SH-SY5Y (cell line): ENCODE measurements at regions not wholly inside any gene's neighbourhood (a gene's known extent, or its start where the extent isn't known, plus 50 kb on each side); places are given as distances from the start of the nearest gene placed in this dataset.

ENCODE experiments used
- GATA2 ChIP-seq: IDR thresholded peaks from 2 replicates; pipeline ENCODE4 v1.6.1; 2011; ENCODE audit warnings: mild to moderate bottlenecking, low read depth, low read length
- GATA3 ChIP-seq: IDR thresholded peaks from 2 replicates; pipeline ENCODE4 v1.6.1; 2011; ENCODE audit warnings: low read depth, mild to moderate bottlenecking, low read length, moderate library complexity

DNA sequence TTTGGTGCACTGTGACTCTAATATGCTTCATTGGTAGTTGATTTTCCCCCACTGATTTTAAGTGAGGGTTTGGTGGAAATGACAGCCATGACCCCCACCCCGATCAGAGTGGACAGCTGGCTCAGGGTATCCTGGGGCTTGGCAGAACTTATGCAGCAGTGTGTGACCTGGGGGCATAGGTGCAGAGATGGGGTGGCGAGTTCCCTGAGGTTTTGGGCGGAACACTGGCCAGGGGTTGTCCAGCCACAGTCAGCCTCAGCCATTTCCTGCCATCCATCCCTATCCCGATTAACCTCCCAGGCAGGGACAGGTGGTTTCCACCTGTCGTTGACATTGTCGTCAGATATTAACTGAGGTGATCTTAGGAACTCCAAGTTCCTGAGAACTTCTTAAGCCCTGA lies 155.8 kb upstream of the CHST15 start:
- no peak for TF ChIP-seq GATA2
- no peak for TF ChIP-seq GATA3
